Tibial nerve (tissue), 3 donors: ENCODE measurements at regions not wholly inside any gene's neighbourhood (a gene's known extent, or its start where the extent isn't known, plus 50 kb on each side); places are given as distances from the start of the nearest gene placed in this dataset.

Source experiments
- POLR2A ChIP-seq, 2 donors: fragments of 450-650 bp; IDR thresholded peaks; one replicate each; pipeline ENCODE4 v1.6.1; 2017; ENCODE audit warnings: antibody characterized with exemption in 2 of 2, mild to moderate bottlenecking in 2 of 2, moderate library complexity in 2 of 2
- TF ChIP-seq, protein P1 (sequence below), 5 experiments: fragments of 200-600 bp in 3 of 5; fragments of 450-650 bp in 2 of 5; sonication (generic) in 3 of 5; IDR thresholded peaks; one replicate each; pipeline ENCODE4 v1.5.1; 2016 to 2019; ENCODE audit warnings: antibody characterized with exemption in 5 of 5, mild to moderate bottlenecking in 3 of 5, moderate library complexity in 2 of 5

DNA sequence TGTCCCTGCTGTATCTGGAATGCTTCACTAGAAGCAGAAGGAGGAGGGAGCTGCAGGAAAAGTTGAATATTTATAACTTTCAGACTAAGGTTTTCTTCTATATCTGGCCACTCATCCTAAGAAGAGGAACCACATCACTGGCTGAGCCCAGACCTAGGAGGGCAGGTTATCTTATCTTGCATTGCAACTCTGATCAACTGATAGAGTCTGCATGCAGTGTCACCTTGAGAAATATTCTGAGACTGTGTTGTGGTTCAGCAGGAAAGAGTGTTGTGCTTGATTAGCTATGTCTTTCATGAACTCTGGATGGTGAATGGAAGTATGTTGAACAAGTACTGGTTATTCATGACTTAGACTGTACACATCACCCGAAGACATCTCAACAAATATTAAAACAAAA is 460.0 kb downstream of the TOX3 start:
- TF ChIP-seq, protein P1, sequence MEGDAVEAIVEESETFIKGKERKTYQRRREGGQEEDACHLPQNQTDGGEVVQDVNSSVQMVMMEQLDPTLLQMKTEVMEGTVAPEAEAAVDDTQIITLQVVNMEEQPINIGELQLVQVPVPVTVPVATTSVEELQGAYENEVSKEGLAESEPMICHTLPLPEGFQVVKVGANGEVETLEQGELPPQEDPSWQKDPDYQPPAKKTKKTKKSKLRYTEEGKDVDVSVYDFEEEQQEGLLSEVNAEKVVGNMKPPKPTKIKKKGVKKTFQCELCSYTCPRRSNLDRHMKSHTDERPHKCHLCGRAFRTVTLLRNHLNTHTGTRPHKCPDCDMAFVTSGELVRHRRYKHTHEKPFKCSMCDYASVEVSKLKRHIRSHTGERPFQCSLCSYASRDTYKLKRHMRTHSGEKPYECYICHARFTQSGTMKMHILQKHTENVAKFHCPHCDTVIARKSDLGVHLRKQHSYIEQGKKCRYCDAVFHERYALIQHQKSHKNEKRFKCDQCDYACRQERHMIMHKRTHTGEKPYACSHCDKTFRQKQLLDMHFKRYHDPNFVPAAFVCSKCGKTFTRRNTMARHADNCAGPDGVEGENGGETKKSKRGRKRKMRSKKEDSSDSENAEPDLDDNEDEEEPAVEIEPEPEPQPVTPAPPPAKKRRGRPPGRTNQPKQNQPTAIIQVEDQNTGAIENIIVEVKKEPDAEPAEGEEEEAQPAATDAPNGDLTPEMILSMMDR (IDR thresholded peaks at IDR 0.05) = no peak
- no peak for TF ChIP-seq POLR2A (IDR thresholded peaks at IDR 0.05)
